ENCODE measurements at regions not wholly inside any gene's neighbourhood (a gene's known extent, or its start where the extent isn't known, plus 50 kb on each side); places are given as distances from the start of the nearest gene placed in this dataset.
"Not testable (repeated sequence)": the region's sequence is repeated elsewhere in the genome, so short reads cannot be mapped to it uniquely, and the experiment has no call there.

- intact Hi-C loops (cut with micrococcal nuclease): no loop called here
- no peak overlapping the region for H3K4me3 Mint-ChIP-seq
- H3K27ac Mint-ChIP-seq: no peak overlapping the region
- no peaks in the 10 kb centered on the region for H3K27me3 Mint-ChIP-seq
- DNase-seq: no peak
- H3K9me3 Mint-ChIP-seq: no peaks in the 10 kb centered on the region
- no peaks in the 10 kb centered on the region for H3K36me3 Mint-ChIP-seq (ENCODE audit: low read depth)
- no peaks in the 10 kb centered on the region for H3K4me1 Mint-ChIP-seq
Observed at GRCh38 chr12:131274906-131275305, 321.2 kb downstream of the ADGRD1 start.

- no peaks in the 10 kb centered on the region for H3K4me1 Mint-ChIP-seq
- no peaks in the 10 kb centered on the region for H3K36me3 Mint-ChIP-seq (ENCODE audit: low read depth)
- no peak overlapping the region for H3K27ac Mint-ChIP-seq
- no peak overlapping the region for H3K4me3 Mint-ChIP-seq
- intact Hi-C loops (cut with micrococcal nuclease): no loop called here
- no peaks in the 10 kb centered on the region for H3K9me3 Mint-ChIP-seq
- no peaks in the 10 kb centered on the region for H3K27me3 Mint-ChIP-seq
- no peak for DNase-seq
Observed at GRCh38 chr12:131275824-131276223, 322.1 kb downstream of the ADGRD1 start.

- intact Hi-C loops (cut with micrococcal nuclease): no loop called here
- Mint-ChIP-seq H3K4me3 (no peak overlapping the region), H3K9me3 (no peaks in the 10 kb centered on the region), H3K4me1 (no peaks in the 10 kb centered on the region), H3K27me3 (no peaks in the 10 kb centered on the region), H3K27ac (no peak overlapping the region), H3K36me3 (ENCODE audit: low read depth) (no peaks in the 10 kb centered on the region)
- DNase-seq: no peak
Observed at GRCh38 chr12:131276501-131277185, 322.9 kb downstream of the ADGRD1 start.

- H3K4me1 Mint-ChIP-seq; H3K27ac Mint-ChIP-seq; H3K27me3 Mint-ChIP-seq; H3K9me3 Mint-ChIP-seq; DNase-seq; H3K36me3 Mint-ChIP-seq (ENCODE audit: low read depth); intact Hi-C loops (cut with micrococcal nuclease); H3K4me3 Mint-ChIP-seq: not testable (repeated sequence)
Observed at GRCh38 chr12:131277186-131278091, 323.7 kb downstream of the ADGRD1 start.

GRCh38 chr12:131278451-131279115, 324.9 kb downstream of the ADGRD1 start:
- H3K9me3 Mint-ChIP-seq; H3K4me1 Mint-ChIP-seq; DNase-seq; H3K36me3 Mint-ChIP-seq (ENCODE audit: low read depth); H3K4me3 Mint-ChIP-seq; H3K27ac Mint-ChIP-seq; intact Hi-C loops (cut with micrococcal nuclease); H3K27me3 Mint-ChIP-seq: not testable (repeated sequence)

- H3K36me3 Mint-ChIP-seq (ENCODE audit: low read depth): no peaks in the 10 kb centered on the region
- H3K27me3 Mint-ChIP-seq: no peaks in the 10 kb centered on the region
- no peaks in the 10 kb centered on the region for H3K4me1 Mint-ChIP-seq
- intact Hi-C loops (cut with micrococcal nuclease): no loop called here
- no peak overlapping the region for H3K27ac Mint-ChIP-seq
- no peak for DNase-seq
- no peak overlapping the region for H3K4me3 Mint-ChIP-seq
- no peaks in the 10 kb centered on the region for H3K9me3 Mint-ChIP-seq
Observed at GRCh38 chr12:131279281-131279921, 325.7 kb downstream of the ADGRD1 start.

GRCh38 chr12:131280426-131280825, 326.7 kb downstream of the ADGRD1 start:
- H3K27ac Mint-ChIP-seq: no peak overlapping the region
- intact Hi-C loops (cut with micrococcal nuclease): no loop called here
- H3K9me3 Mint-ChIP-seq: no peaks in the 10 kb centered on the region
- no peaks in the 10 kb centered on the region for H3K36me3 Mint-ChIP-seq (ENCODE audit: low read depth)
- H3K4me3 Mint-ChIP-seq: no peak overlapping the region
- no peaks in the 10 kb centered on the region for H3K4me1 Mint-ChIP-seq
- no peaks in the 10 kb centered on the region for H3K27me3 Mint-ChIP-seq
- DNase-seq: no peak

- no peaks in the 10 kb centered on the region for H3K9me3 Mint-ChIP-seq
- no peak for DNase-seq
- H3K4me1 Mint-ChIP-seq: no peaks in the 10 kb centered on the region
- H3K36me3 Mint-ChIP-seq (ENCODE audit: low read depth): no peaks in the 10 kb centered on the region
- no peaks in the 10 kb centered on the region for H3K27me3 Mint-ChIP-seq
- H3K4me3 Mint-ChIP-seq: no peak overlapping the region
- H3K27ac Mint-ChIP-seq: no peak overlapping the region
- intact Hi-C loops (cut with micrococcal nuclease): no loop called here
Observed at GRCh38 chr12:131281016-131281415, 327.3 kb downstream of the ADGRD1 start.

GRCh38 chr12:131282292-131283080, 328.8 kb downstream of the ADGRD1 start:
- no peak for DNase-seq
- Mint-ChIP-seq H3K36me3 (ENCODE audit: low read depth) (no peaks in the 10 kb centered on the region), H3K4me3 (no peak overlapping the region), H3K27me3 (no peaks in the 10 kb centered on the region), H3K9me3 (no peaks in the 10 kb centered on the region), H3K4me1 (no peaks in the 10 kb centered on the region), H3K27ac (no peak overlapping the region)
- intact Hi-C loops (cut with micrococcal nuclease): no loop called here

GRCh38 chr12:131283191-131283861, 329.6 kb downstream of the ADGRD1 start:
- Mint-ChIP-seq H3K4me3 (no peak overlapping the region), H3K4me1 (no peaks in the 10 kb centered on the region), H3K27me3 (no peaks in the 10 kb centered on the region), H3K36me3 (ENCODE audit: low read depth) (no peaks in the 10 kb centered on the region), H3K27ac (no peak overlapping the region), H3K9me3 (no peaks in the 10 kb centered on the region)
- DNase-seq: no peak
- intact Hi-C loops (cut with micrococcal nuclease): no loop called here

- H3K27ac Mint-ChIP-seq; DNase-seq; H3K4me1 Mint-ChIP-seq; H3K27me3 Mint-ChIP-seq; H3K9me3 Mint-ChIP-seq; H3K36me3 Mint-ChIP-seq (ENCODE audit: low read depth); H3K4me3 Mint-ChIP-seq; intact Hi-C loops (cut with micrococcal nuclease): not testable (repeated sequence)
Observed at GRCh38 chr12:131283862-131284825, 330.4 kb downstream of the ADGRD1 start.
